HepG2 (cell line): ENCODE measurements at regions not wholly inside any gene's neighbourhood (a gene's known extent, or its start where the extent isn't known, plus 50 kb on each side); places are given as distances from the start of the nearest gene placed in this dataset.

ENCODE experiments used
- ATAC-seq: fragments of 200-7000 bp; cut with Tn5 transposase; 3 replicates; pipeline ENCODE4 v1.9.1; 2020; ENCODE audit warnings: mild to moderate bottlenecking, moderate library complexity
- BruUV-seq: library from RNA; stranded (reverse); fragments of 400-500 nt; replicated peaks from 2 replicates; lab custom pipeline; 2021; lab: Mats Ljungman, UMichigan
- CTCF ChIA-PET: fragments of 300-600 bp; formaldehyde crosslinking; extraction: SDS; loops from one replicate; lab custom pipeline; 2021; ENCODE audit warnings: low total read pairs, inconsistent platforms, low intra/inter-chr PET ratio; lab: Yijun Ruan, JAX
- POLR2A ChIA-PET: fragments of 350-600 bp; sonication (Branson Sonifier 250); formaldehyde crosslinking; loops from one replicate; lab custom pipeline; 2020; ENCODE audit warnings: antibody characterized with exemption, inconsistent platforms; lab: Yijun Ruan, JAX
- DNase-seq: peaks from one replicate; pipeline ENCODE4 v3.0.0-alpha.2; 2015; ENCODE audit warnings: low spot score
- FAIRE-seq: peaks from 3 replicates; lab custom pipeline; 2011; peaks lifted over from hg19 to GRCh38; lab: Jason Lieb, UNC
- H2AFZ ChIP-seq: one replicate; pipeline ENCODE4 v1.6.1; 2011; ENCODE audit warnings: low read length, inconsistent platforms
- H3K27ac ChIP-seq: fragments of 300-600 bp; 3 replicates; pipeline ENCODE4 v1.8.0; 2011; ENCODE audit warnings: mixed run types, mild to moderate bottlenecking, mixed read lengths, low read length, inconsistent platforms; ENCODE audit not compliant: insufficient read depth; ENCODE audit errors: extremely low read length
- H3K27me3 ChIP-seq, 2 experiments: fragments of 200-600 bp in 1 of 2; 2 replicates in 1 of 2; 3 replicates in 1 of 2; pipeline versions ENCODE4 v1.6.0 to v1.8.0; 2011; ENCODE audit warnings: low read length in 2 of 2, mild to moderate bottlenecking in 2 of 2, moderate library complexity in 2 of 2, inconsistent platforms in 1 of 2; ENCODE audit not compliant: insufficient read depth in 2 of 2, control insufficient read depth in 1 of 2
- H3K36me3 ChIP-seq, 2 experiments: fragments of 200-600 bp in 1 of 2; replicated peaks in 1 of 2; 2 replicates in 1 of 2; 3 replicates in 1 of 2; pipeline versions ENCODE4 v1.5.1 to v1.8.0; 2011; ENCODE audit warnings: low read length in 2 of 2, inconsistent platforms in 1 of 2; ENCODE audit not compliant: insufficient read depth in 2 of 2, control insufficient read depth in 1 of 2
- H3K4me1 ChIP-seq: 2 replicates; pipeline ENCODE4 v1.5.1; 2012; ENCODE audit warnings: low read length, inconsistent platforms; ENCODE audit not compliant: insufficient read depth
- H3K4me2 ChIP-seq: 2 replicates; pipeline ENCODE4 v1.6.0; 2011; ENCODE audit warnings: low read depth, low read length, inconsistent platforms
- H3K4me3 ChIP-seq, 3 experiments: fragments of 200-600 bp in 1 of 3; sonication (generic), shearing (Covaris generic) in 1 of 3; replicated peaks in 1 of 3; 2 replicates each; pipeline ENCODE4 v1.5.1; 2011 to 2016; ENCODE audit warnings: low read length in 3 of 3, inconsistent platforms in 2 of 3, low read depth in 2 of 3, mild to moderate bottlenecking in 2 of 3, control low read depth in 1 of 3, mixed read lengths in 1 of 3; ENCODE audit not compliant: insufficient read depth in 1 of 3
- H3K79me2 ChIP-seq: one replicate; pipeline ENCODE4 v1.6.1; 2011; ENCODE audit warnings: low read length, inconsistent platforms; ENCODE audit not compliant: insufficient read depth
- H3K9ac ChIP-seq: 2 replicates; pipeline ENCODE4 v1.6.0; 2011; ENCODE audit warnings: mild to moderate bottlenecking, low read depth, low read length, inconsistent platforms; ENCODE audit not compliant: insufficient read depth
- H3K9me3 ChIP-seq: 2 replicates; pipeline ENCODE4 v1.5.1; 2012; ENCODE audit warnings: mild to moderate bottlenecking, low read length
- H4K20me1 ChIP-seq: 2 replicates; pipeline ENCODE4 v1.6.0; 2011; ENCODE audit warnings: inconsistent platforms, mild to moderate bottlenecking, low read length, moderate library complexity; ENCODE audit not compliant: insufficient read depth
- EHMT2 ChIP-seq: fragments of 200-600 bp; sonication (generic); IDR thresholded peaks from 2 replicates; pipeline ENCODE4 v1.7.0; 2017; ENCODE audit warnings: antibody characterized with exemption, low read depth, low read length, borderline replicate concordance
- FOSL2 ChIP-seq: sonication (generic); formaldehyde crosslinking; IDR thresholded peaks from 2 replicates; pipeline ENCODE4 v1.4.0; 2020; ENCODE audit warnings: missing genetic modification reagents
- HNRNPUL1 ChIP-seq: fragments of 200-400 bp; formaldehyde crosslinking; IDR thresholded peaks from 2 replicates; pipeline ENCODE4 v1.6.1; 2017; ENCODE audit warnings: low read depth, mild to moderate bottlenecking, low read length, moderate library complexity
- MIER2 ChIP-seq: IDR thresholded peaks from 2 replicates; pipeline ENCODE4 v1.6.1; 2016; ENCODE audit warnings: missing biosample characterization, missing genetic modification reagents
- PAWR ChIP-seq: sonication (generic); formaldehyde crosslinking; IDR thresholded peaks from 2 replicates; pipeline ENCODE4 v1.4.0; 2020; ENCODE audit warnings: missing genetic modification reagents, mild to moderate bottlenecking, borderline replicate concordance
- RBM22 ChIP-seq: fragments of 200-400 bp; formaldehyde crosslinking; optimal IDR thresholded peaks from 2 replicates; pipeline ENCODE3; 2017; ENCODE audit warnings: mild to moderate bottlenecking, low read length, moderate library complexity
- RFXAP ChIP-seq: sonication (generic); formaldehyde crosslinking; IDR thresholded peaks from 2 replicates; pipeline ENCODE4 v1.4.0; 2020; ENCODE audit warnings: missing genetic modification reagents, borderline replicate concordance
- TRIM24 ChIP-seq: sonication (generic); formaldehyde crosslinking; IDR thresholded peaks from 2 replicates; pipeline ENCODE4 v1.8.0; 2022; ENCODE audit warnings: mild to moderate bottlenecking, missing genetic modification reagents
- U2AF2 ChIP-seq: fragments of 200-400 bp; formaldehyde crosslinking; IDR thresholded peaks from 2 replicates; pipeline ENCODE4 v1.6.1; 2017; ENCODE audit warnings: low read depth, mild to moderate bottlenecking, low read length
- ZFYVE20 ChIP-seq: sonication (generic); formaldehyde crosslinking; IDR thresholded peaks from 2 replicates; pipeline ENCODE4 v1.8.0; 2023; ENCODE audit warnings: low read depth, mild to moderate bottlenecking, moderate library complexity, missing genetic modification reagents, borderline replicate concordance
- ZNF703 ChIP-seq: sonication (generic); formaldehyde crosslinking; IDR thresholded peaks from 2 replicates; pipeline ENCODE4 v1.5.1; 2020; ENCODE audit warnings: missing genetic modification reagents, mild to moderate bottlenecking, moderate library complexity, borderline replicate concordance
- ZNF782 ChIP-seq: sonication (generic); formaldehyde crosslinking; IDR thresholded peaks from 2 replicates; pipeline ENCODE4 v1.4.0; 2020; ENCODE audit warnings: missing genetic modification reagents, mild to moderate bottlenecking, borderline replicate concordance
- ZSCAN12 ChIP-seq: sonication (generic); formaldehyde crosslinking; IDR thresholded peaks from 2 replicates; pipeline ENCODE4 v1.9.0; 2021; ENCODE audit warnings: mild to moderate bottlenecking, missing genetic modification reagents
- WGBS: methylation state at CpG from one replicate; pipeline ENCODE4 v1.1.6; 2017; ENCODE audit warnings: low lambda C conversion rate; 5-methylcytosine and 5-hydroxymethylcytosine counted together
- in situ Hi-C: cut with HindIII; loops from 2 replicates; pipeline ENCODE4 v1.10.0; 2017; ENCODE audit warnings: low pct_unique_long_range_greater_than_20kb; ENCODE audit not compliant: extremely low pct_ligation_motif_present
- intact Hi-C: fragments of 100-400 bp; cut with micrococcal nuclease; formaldehyde crosslinking; loops from one replicate; pipeline ENCODE4 v1.10.0; 2022; ENCODE audit not compliant: unreplicated experiment
- TF ChIP-seq, protein P1 (sequence below): sonication (generic); formaldehyde crosslinking; IDR thresholded peaks from 2 replicates; pipeline ENCODE4 v1.9.0; 2021; ENCODE audit warnings: missing genetic modification reagents, borderline replicate concordance
- TF ChIP-seq, protein P2 (sequence below): sonication (generic); IDR thresholded peaks from 2 replicates; pipeline ENCODE4 v1.6.1; 2016; ENCODE audit warnings: low read depth, borderline replicate concordance
- TF ChIP-seq, protein P3 (sequence below): sonication (generic); formaldehyde crosslinking; IDR thresholded peaks from 2 replicates; pipeline ENCODE4 v1.9.0; 2021; ENCODE audit warnings: missing genetic modification reagents, borderline replicate concordance
- TF ChIP-seq, protein P4 (sequence below): sonication (generic); formaldehyde crosslinking; IDR thresholded peaks from 2 replicates; pipeline ENCODE4 v1.4.0; 2020; ENCODE audit warnings: mild to moderate bottlenecking, missing genetic modification reagents

DNA sequence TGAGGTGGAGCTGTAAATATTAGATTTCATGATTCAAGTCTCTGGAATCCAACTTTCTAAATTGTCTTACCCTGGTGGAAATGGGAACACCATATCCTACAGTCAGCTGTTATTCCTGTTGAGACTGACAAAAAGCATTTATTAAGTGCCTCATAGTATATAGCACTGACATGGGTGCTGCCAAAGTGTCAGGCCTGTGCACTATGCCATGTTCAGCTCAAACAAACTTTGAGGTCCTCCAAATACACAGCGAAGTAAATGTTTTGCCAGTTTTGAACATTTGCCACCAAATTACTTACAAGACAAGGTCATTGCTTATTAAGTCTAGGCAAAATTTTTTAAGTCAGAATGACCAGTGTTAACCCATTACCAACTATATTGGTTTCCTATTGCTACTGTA, 162.9 kb upstream of the SLC25A13 start (continued):
- TF ChIP-seq, protein P1, sequence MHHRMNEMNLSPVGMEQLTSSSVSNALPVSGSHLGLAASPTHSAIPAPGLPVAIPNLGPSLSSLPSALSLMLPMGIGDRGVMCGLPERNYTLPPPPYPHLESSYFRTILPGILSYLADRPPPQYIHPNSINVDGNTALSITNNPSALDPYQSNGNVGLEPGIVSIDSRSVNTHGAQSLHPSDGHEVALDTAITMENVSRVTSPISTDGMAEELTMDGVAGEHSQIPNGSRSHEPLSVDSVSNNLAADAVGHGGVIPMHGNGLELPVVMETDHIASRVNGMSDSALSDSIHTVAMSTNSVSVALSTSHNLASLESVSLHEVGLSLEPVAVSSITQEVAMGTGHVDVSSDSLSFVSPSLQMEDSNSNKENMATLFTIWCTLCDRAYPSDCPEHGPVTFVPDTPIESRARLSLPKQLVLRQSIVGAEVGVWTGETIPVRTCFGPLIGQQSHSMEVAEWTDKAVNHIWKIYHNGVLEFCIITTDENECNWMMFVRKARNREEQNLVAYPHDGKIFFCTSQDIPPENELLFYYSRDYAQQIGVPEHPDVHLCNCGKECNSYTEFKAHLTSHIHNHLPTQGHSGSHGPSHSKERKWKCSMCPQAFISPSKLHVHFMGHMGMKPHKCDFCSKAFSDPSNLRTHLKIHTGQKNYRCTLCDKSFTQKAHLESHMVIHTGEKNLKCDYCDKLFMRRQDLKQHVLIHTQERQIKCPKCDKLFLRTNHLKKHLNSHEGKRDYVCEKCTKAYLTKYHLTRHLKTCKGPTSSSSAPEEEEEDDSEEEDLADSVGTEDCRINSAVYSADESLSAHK = no peak
- TF ChIP-seq ZNF703 (CRISPR knock-in tag) (no peak), RBM22 (no peak)
- TF ChIP-seq, protein P2, sequence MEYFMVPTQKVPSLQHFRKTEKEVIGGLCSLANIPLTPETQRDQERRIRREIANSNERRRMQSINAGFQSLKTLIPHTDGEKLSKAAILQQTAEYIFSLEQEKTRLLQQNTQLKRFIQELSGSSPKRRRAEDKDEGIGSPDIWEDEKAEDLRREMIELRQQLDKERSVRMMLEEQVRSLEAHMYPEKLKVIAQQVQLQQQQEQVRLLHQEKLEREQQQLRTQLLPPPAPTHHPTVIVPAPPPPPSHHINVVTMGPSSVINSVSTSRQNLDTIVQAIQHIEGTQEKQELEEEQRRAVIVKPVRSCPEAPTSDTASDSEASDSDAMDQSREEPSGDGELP = no peak

DNA sequence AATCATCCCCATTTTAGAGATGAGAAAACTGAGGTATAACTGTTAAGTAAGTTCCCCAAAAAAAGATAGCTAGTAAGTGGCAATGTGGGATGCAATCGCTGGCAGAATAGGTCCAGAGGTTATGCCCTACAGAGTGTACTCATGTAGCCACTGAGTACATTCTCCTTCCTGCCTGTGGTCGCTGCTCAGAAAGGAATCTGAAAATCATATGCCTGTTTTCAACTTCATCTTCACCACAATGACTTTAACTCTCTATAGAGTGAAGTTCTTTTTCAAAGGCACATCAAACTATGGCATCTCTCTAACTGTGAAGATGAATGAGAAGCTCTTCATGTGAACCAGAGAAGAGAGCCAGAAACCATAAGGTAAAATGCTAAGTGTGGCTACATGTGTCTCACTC, 162.2 kb upstream of the SLC25A13 start:
- Histone ChIP-seq H3K9ac (no peak overlapping the region), H3K36me3 (no peaks in the 10 kb centered on the region), H3K9me3 (no peaks in the 10 kb centered on the region), H3K79me2 (no peaks in the 10 kb centered on the region), H3K4me2 (no peak overlapping the region), H2AFZ (no peak overlapping the region), H3K27ac (no peak overlapping the region), H3K27me3 (no peaks in the 10 kb centered on the region), H3K4me1 (no peaks in the 10 kb centered on the region), H3K4me3 (no peak overlapping the region), H4K20me1 (no peaks in the 10 kb centered on the region)
- CTCF ChIA-PET = no interaction called here
- in situ Hi-C loops = no loop called here
- DNase-seq (no peak), FAIRE-seq (no peak), ATAC-seq (no peak)
- no TSS peak for BruUV-seq
- 9% methylated on average over 2 of the region's 2 CpGs for WGBS
- POLR2A ChIA-PET = no interaction called here
- intact Hi-C loops = no loop called here
- TF ChIP-seq, protein P3, sequence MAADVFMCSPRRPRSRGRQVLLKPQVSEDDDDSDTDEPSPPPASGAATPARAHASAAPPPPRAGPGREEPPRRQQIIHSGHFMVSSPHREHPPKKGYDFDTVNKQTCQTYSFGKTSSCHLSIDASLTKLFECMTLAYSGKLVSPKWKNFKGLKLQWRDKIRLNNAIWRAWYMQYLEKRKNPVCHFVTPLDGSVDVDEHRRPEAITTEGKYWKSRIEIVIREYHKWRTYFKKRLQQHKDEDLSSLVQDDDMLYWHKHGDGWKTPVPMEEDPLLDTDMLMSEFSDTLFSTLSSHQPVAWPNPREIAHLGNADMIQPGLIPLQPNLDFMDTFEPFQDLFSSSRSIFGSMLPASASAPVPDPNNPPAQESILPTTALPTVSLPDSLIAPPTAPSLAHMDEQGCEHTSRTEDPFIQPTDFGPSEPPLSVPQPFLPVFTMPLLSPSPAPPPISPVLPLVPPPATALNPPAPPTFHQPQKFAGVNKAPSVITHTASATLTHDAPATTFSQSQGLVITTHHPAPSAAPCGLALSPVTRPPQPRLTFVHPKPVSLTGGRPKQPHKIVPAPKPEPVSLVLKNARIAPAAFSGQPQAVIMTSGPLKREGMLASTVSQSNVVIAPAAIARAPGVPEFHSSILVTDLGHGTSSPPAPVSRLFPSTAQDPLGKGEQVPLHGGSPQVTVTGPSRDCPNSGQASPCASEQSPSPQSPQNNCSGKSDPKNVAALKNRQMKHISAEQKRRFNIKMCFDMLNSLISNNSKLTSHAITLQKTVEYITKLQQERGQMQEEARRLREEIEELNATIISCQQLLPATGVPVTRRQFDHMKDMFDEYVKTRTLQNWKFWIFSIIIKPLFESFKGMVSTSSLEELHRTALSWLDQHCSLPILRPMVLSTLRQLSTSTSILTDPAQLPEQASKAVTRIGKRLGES (CRISPR knock-in tag) = no peak
- TF ChIP-seq ZFYVE20 (CRISPR knock-in tag) = no peak
- TF ChIP-seq HNRNPUL1 = no peak
- no peak for TF ChIP-seq FOSL2
- TF ChIP-seq PAWR = no peak
- TF ChIP-seq ZSCAN12 = no peak
- no peak for TF ChIP-seq U2AF2
- no peak for TF ChIP-seq EHMT2
- no peak for TF ChIP-seq ZNF782 (CRISPR knock-in tag)
- TF ChIP-seq, protein P4, sequence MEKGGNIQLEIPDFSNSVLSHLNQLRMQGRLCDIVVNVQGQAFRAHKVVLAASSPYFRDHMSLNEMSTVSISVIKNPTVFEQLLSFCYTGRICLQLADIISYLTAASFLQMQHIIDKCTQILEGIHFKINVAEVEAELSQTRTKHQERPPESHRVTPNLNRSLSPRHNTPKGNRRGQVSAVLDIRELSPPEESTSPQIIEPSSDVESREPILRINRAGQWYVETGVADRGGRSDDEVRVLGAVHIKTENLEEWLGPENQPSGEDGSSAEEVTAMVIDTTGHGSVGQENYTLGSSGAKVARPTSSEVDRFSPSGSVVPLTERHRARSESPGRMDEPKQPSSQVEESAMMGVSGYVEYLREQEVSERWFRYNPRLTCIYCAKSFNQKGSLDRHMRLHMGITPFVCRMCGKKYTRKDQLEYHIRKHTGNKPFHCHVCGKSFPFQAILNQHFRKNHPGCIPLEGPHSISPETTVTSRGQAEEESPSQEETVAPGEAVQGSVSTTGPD = no peak
- TF ChIP-seq RFXAP = no peak
- no peak for TF ChIP-seq TRIM24 (CRISPR knock-in tag)
- no peak for TF ChIP-seq RBM22
- no peak for TF ChIP-seq MIER2 (CRISPR knock-in tag)
